IMR-90 (cell line): ENCODE measurements at regions not wholly inside any gene's neighbourhood (a gene's known extent, or its start where the extent isn't known, plus 50 kb on each side); places are given as distances from the start of the nearest gene placed in this dataset.

Experiments used
- ATAC-seq: fragments of 200-7000 bp; cut with Tn5 transposase; 2 replicates; pipeline ENCODE4 v1.9.1; 2020; ENCODE audit warnings: low read depth, mild to moderate bottlenecking, moderate library complexity
- BruUV-seq: library from RNA; stranded (reverse); fragments of 400-500 nt; replicated peaks from 2 replicates; lab custom pipeline; 2021; lab: Mats Ljungman, UMichigan
- CTCF ChIA-PET: fragments of 300-600 bp; formaldehyde crosslinking; extraction: SDS; loops from one replicate; lab custom pipeline; 2021; ENCODE audit warnings: antibody characterized with exemption; lab: Yijun Ruan, JAX
- POLR2A ChIA-PET: fragments of 300-600 bp; sonication (Branson Sonifier 250); formaldehyde crosslinking; loops from one replicate; lab custom pipeline; 2022; ENCODE audit warnings: antibody characterized with exemption; ENCODE audit not compliant: unreplicated experiment; lab: Charles Lee
- DNase-seq: peaks from one replicate; pipeline ENCODE4 v3.0.0; 2013
- H2AFZ ChIP-seq: replicated peaks from 2 replicates; pipeline ENCODE3; 2013; ENCODE audit warnings: low read length, mild to moderate bottlenecking; ENCODE audit not compliant: poor library complexity
- H2AK5ac ChIP-seq: 2 replicates; pipeline ENCODE4 v1.6.1; 2013; ENCODE audit warnings: low read depth, low read length, inconsistent platforms
- H2AK9ac ChIP-seq: replicated peaks from 2 replicates; pipeline ENCODE3; 2013; ENCODE audit warnings: mild to moderate bottlenecking, low read depth, low read length, moderate library complexity; ENCODE audit not compliant: poor library complexity
- H2BK120ac ChIP-seq: 2 replicates; pipeline ENCODE4 v1.6.1; 2013; ENCODE audit warnings: low read depth, low read length, inconsistent platforms
- H2BK15ac ChIP-seq: 3 replicates; pipeline ENCODE4 v1.6.1; 2013; ENCODE audit warnings: low read depth, low read length, inconsistent platforms
- H2BK20ac ChIP-seq: 2 replicates; pipeline ENCODE4 v1.6.1; 2013; ENCODE audit warnings: low read depth, mild to moderate bottlenecking, inconsistent platforms, low read length, moderate library complexity
- H2BK5ac ChIP-seq: 2 replicates; pipeline ENCODE4 v1.6.1; 2013; ENCODE audit warnings: mild to moderate bottlenecking, low read depth, low read length, inconsistent platforms; ENCODE audit not compliant: poor library complexity, severe bottlenecking
- H3K14ac ChIP-seq: replicated peaks from 2 replicates; pipeline ENCODE4 v1.6.1; 2013; ENCODE audit warnings: low read depth, low read length, inconsistent platforms
- H3K18ac ChIP-seq: 2 replicates; pipeline ENCODE4 v1.6.1; 2013; ENCODE audit warnings: low read depth, low read length, control low read depth
- H3K23ac ChIP-seq: 2 replicates; pipeline ENCODE4 v1.6.1; 2013; ENCODE audit warnings: low read depth, low read length, inconsistent platforms
- H3K27ac ChIP-seq: 2 replicates; pipeline ENCODE4 v1.5.1; 2013; ENCODE audit warnings: mild to moderate bottlenecking, control low read depth, low read length; ENCODE audit not compliant: insufficient read depth
- H3K27me3 ChIP-seq: 2 replicates; pipeline ENCODE4 v1.6.1; 2013; ENCODE audit warnings: low read length; ENCODE audit not compliant: control insufficient read depth, insufficient read depth
- H3K36me3 ChIP-seq: 2 replicates; pipeline ENCODE4 v1.6.1; 2013; ENCODE audit warnings: low read length, mixed read lengths; ENCODE audit not compliant: control insufficient read depth, insufficient read depth
- H3K4ac ChIP-seq: 2 replicates; pipeline ENCODE4 v1.6.1; 2013; ENCODE audit warnings: low read depth, low read length, inconsistent platforms
- H3K4me1 ChIP-seq: 2 replicates; pipeline ENCODE4 v1.6.1; 2013; ENCODE audit warnings: low read length, mixed read lengths; ENCODE audit not compliant: control insufficient read depth, insufficient read depth
- H3K4me2 ChIP-seq: 2 replicates; pipeline ENCODE4 v1.6.1; 2013; ENCODE audit warnings: low read depth, mild to moderate bottlenecking, control low read depth, low read length, moderate library complexity
- H3K4me3 ChIP-seq: 2 replicates; pipeline ENCODE4 v1.5.1; 2013; ENCODE audit warnings: low read depth, mild to moderate bottlenecking, control low read depth, low read length, moderate library complexity; ENCODE audit not compliant: insufficient read depth
- H3K56ac ChIP-seq: 2 replicates; pipeline ENCODE4 v1.6.1; 2013; ENCODE audit warnings: low read length, inconsistent platforms; ENCODE audit not compliant: insufficient read depth; ENCODE audit errors: extremely low read depth
- H3K79me1 ChIP-seq, 2 experiments: 2 replicates each; pipeline ENCODE4 v1.6.1; 2013; ENCODE audit warnings: low read length in 2 of 2, inconsistent platforms in 1 of 2, low read depth in 1 of 2
- H3K9ac ChIP-seq: 2 replicates; pipeline ENCODE4 v1.6.1; 2013; ENCODE audit warnings: low read depth, low read length, control low read depth
- H3K9me1 ChIP-seq: 2 replicates; pipeline ENCODE4 v1.6.1; 2013; ENCODE audit warnings: low read length, inconsistent platforms; ENCODE audit not compliant: insufficient read depth
- H3K9me3 ChIP-seq: 2 replicates; pipeline ENCODE4 v1.6.1; 2013; ENCODE audit warnings: low read length; ENCODE audit not compliant: control insufficient read depth, insufficient read depth
- H4K20me1 ChIP-seq: 2 replicates; pipeline ENCODE4 v1.6.1; 2013; ENCODE audit warnings: low read length, inconsistent platforms; ENCODE audit not compliant: insufficient read depth
- H4K5ac ChIP-seq: 2 replicates; pipeline ENCODE4 v1.6.1; 2013; ENCODE audit warnings: mild to moderate bottlenecking, low read depth, low read length, control low read depth
- H4K8ac ChIP-seq, 2 experiments: 2 replicates each; pipeline ENCODE4 v1.6.1; 2013; ENCODE audit warnings: low read depth in 2 of 2, low read length in 2 of 2, control low read depth in 1 of 2, inconsistent platforms in 1 of 2
- H4K91ac ChIP-seq: 2 replicates; pipeline ENCODE4 v1.6.1; 2013; ENCODE audit warnings: low read depth, low read length, inconsistent platforms; ENCODE audit not compliant: insufficient read depth
- BHLHE40 ChIP-seq: fragments of 150-350 bp; IDR thresholded peaks from 2 replicates; pipeline ENCODE4 v1.6.1; 2016; ENCODE audit warnings: mild to moderate bottlenecking, low read depth, low read length
- CEBPB ChIP-seq: IDR thresholded peaks from 2 replicates; pipeline ENCODE4 v1.6.1; 2012; ENCODE audit warnings: low read depth, low read length, improper control_type of control experiment
- CHD1 ChIP-seq: IDR thresholded peaks from 2 replicates; pipeline ENCODE4 v1.6.1; 2012; ENCODE audit warnings: low read depth, low read length, improper control_type of control experiment
- CTCF ChIP-seq: conservative IDR thresholded peaks from 2 replicates; pipeline ENCODE4 v1.5.1; 2012; ENCODE audit warnings: mild to moderate bottlenecking, low read depth, low read length, improper control_type of control experiment
- ELK1 ChIP-seq: fragments of 150-350 bp; IDR thresholded peaks from 2 replicates; pipeline ENCODE4 v1.6.1; 2016; ENCODE audit warnings: low read depth, mild to moderate bottlenecking, low read length, moderate library complexity, borderline replicate concordance
- FOS ChIP-seq: fragments of 150-350 bp; IDR thresholded peaks from 2 replicates; pipeline ENCODE4 v1.6.1; 2016; ENCODE audit warnings: low read depth, low read length
- MAFK ChIP-seq: IDR thresholded peaks from 2 replicates; pipeline ENCODE4 v1.6.1; 2012; ENCODE audit warnings: low read depth, low read length, improper control_type of control experiment
- MAZ ChIP-seq: IDR thresholded peaks from 2 replicates; pipeline ENCODE4 v1.6.1; 2012; ENCODE audit warnings: low read depth, mild to moderate bottlenecking, low read length, improper control_type of control experiment, moderate library complexity, borderline replicate concordance
- MXI1 ChIP-seq: IDR thresholded peaks from 2 replicates; pipeline ENCODE4 v1.6.1; 2012; ENCODE audit warnings: low read depth, mild to moderate bottlenecking, low read length, moderate library complexity, borderline replicate concordance
- NFE2L2 ChIP-seq: fragments of 150-350 bp; IDR thresholded peaks from 2 replicates; pipeline ENCODE4 v1.6.1; 2016; ENCODE audit warnings: low read depth, mild to moderate bottlenecking, low read length
- POLR2A ChIP-seq: IDR thresholded peaks from 2 replicates; pipeline ENCODE4 v1.6.1; 2012; ENCODE audit warnings: mild to moderate bottlenecking, low read depth, low read length
- RAD21 ChIP-seq: IDR thresholded peaks from 2 replicates; pipeline ENCODE4 v1.6.1; 2012; ENCODE audit warnings: low read length, improper control_type of control experiment
- RCOR1 ChIP-seq: IDR thresholded peaks from 2 replicates; pipeline ENCODE4 v1.6.1; 2012; ENCODE audit warnings: mild to moderate bottlenecking, low read length, improper control_type of control experiment; ENCODE audit not compliant: insufficient replicate concordance
- RFX5 ChIP-seq: IDR thresholded peaks from 2 replicates; pipeline ENCODE4 v1.8.0; 2012; ENCODE audit warnings: low read depth, mild to moderate bottlenecking, low read length, moderate library complexity
- SMC3 ChIP-seq: fragments of 150-350 bp; IDR thresholded peaks from 2 replicates; pipeline ENCODE4 v1.6.1; 2016; ENCODE audit warnings: low read depth, mild to moderate bottlenecking, antibody characterized with exemption, low read length, moderate library complexity
- USF2 ChIP-seq: fragments of 150-350 bp; IDR thresholded peaks from 2 replicates; pipeline ENCODE4 v1.6.1; 2017; ENCODE audit warnings: mild to moderate bottlenecking, antibody characterized with exemption, low read length, low read depth
- WGBS, 2 experiments: methylation state at CpG; one replicate each; pipeline versions ENCODE4 v1.1.5 to v1.1.7; 2013; ENCODE audit warnings: missing lambda C conversion rate in 2 of 2; ENCODE audit not compliant: insufficient read length in 1 of 2; ENCODE audit errors: extremely low coverage in 2 of 2; 5-methylcytosine and 5-hydroxymethylcytosine counted together
- dilution Hi-C: fragments of 300-500 bp; cut with HindIII; formaldehyde crosslinking; loops from one replicate; pipeline ENCODE4 v1.14.3; 2018; ENCODE audit warnings: low sequenced_read_pairs; ENCODE audit not compliant: unreplicated experiment
- in situ Hi-C: fragments of 300-500 bp; cut with MboI; formaldehyde crosslinking; loops from 3 replicates; pipeline ENCODE4 v1.14.3; 2019; ENCODE audit warnings: low sequenced_read_pairs, inconsistent platforms, mixed read lengths
- intact Hi-C: fragments of 100-400 bp; cut with micrococcal nuclease; formaldehyde crosslinking; loops from 2 replicates; pipeline ENCODE4 v1.10.0; 2022

DNA sequence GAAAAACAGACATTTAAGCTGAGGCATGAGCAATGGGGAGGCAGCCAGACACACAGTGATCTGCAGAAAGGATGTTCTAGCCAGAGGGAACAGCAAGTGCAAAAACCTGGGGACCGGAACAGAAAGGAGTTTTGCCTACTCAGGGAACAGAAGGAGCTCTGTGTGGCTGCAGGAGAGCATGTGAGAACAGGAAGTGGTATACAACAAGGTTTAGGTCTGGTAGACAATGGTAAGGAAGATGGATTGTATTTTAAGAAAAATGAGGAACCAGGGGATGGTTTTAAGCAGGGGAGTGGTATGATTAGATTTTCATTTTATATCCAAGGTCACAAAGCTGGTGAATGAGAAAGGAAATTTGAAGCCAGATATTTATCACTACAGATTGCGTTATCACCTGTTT lies 157.5 kb downstream of the UNC5CL start:
- ChIA-PET CTCF (no interaction called here), POLR2A (no interaction called here)
- no peak overlapping the region for H2AK5ac ChIP-seq
- no peaks in the 10 kb centered on the region for H4K20me1 ChIP-seq
- H2BK15ac ChIP-seq, result no peak overlapping the region
- no peak overlapping the region for H3K27ac ChIP-seq
- H3K4me3 ChIP-seq, result no peak overlapping the region
- no peak overlapping the region for H4K8ac ChIP-seq
- dilution Hi-C loops (no loop called here), in situ Hi-C loops (no loop called here), intact Hi-C loops (no loop called here)
- H3K36me3 ChIP-seq, result no peaks in the 10 kb centered on the region
- no peak overlapping the region for H3K4me2 ChIP-seq
- TF ChIP-seq RFX5, result no peak
- no peak for TF ChIP-seq ELK1
- TF ChIP-seq RCOR1, result no peak
- TF ChIP-seq CTCF, result no peak
- TF ChIP-seq NFE2L2, result no peak
- no peak for TF ChIP-seq MAZ
- TF ChIP-seq MXI1, result no peak
- TF ChIP-seq BHLHE40, result no peak
- no peak for TF ChIP-seq SMC3
- no peak for TF ChIP-seq RAD21
- TF ChIP-seq CHD1, result no peak
- no peak for TF ChIP-seq CEBPB
- no peak for TF ChIP-seq USF2
- no peak for TF ChIP-seq POLR2A
- no peak for TF ChIP-seq FOS
- no peak for TF ChIP-seq MAFK
- peaks cover 13% of the 10 kb centered on the region for H3K27me3 ChIP-seq
- no peak overlapping the region for H2BK20ac ChIP-seq
- H3K56ac ChIP-seq, result no peak overlapping the region
- DNase-seq (no peak), ATAC-seq (no peak)
- no peak overlapping the region for H2BK120ac ChIP-seq
- H3K23ac ChIP-seq, result no peak overlapping the region
- H2BK5ac ChIP-seq, result no peak overlapping the region
- H3K4ac ChIP-seq, result no peak overlapping the region
- H3K18ac ChIP-seq, result no peak overlapping the region
- no peak overlapping the region for H2AK9ac ChIP-seq
- BruUV-seq, result no TSS peak
- H3K79me1 ChIP-seq, result no peaks in the 10 kb centered on the region
- no peak overlapping the region for H3K9ac ChIP-seq
- H3K4me1 ChIP-seq, result no peaks in the 10 kb centered on the region
- no peak overlapping the region for H4K5ac ChIP-seq
- no peak overlapping the region for H2AFZ ChIP-seq
- no CpG with 5 or more reads among the region's 2 CpGs for WGBS, 2 experiments
- no peak overlapping the region for H3K14ac ChIP-seq
- H4K91ac ChIP-seq, result no peak overlapping the region
- no peaks in the 10 kb centered on the region for H3K9me3 ChIP-seq
- H3K9me1 ChIP-seq, result no peaks in the 10 kb centered on the region
